HG03460 (cell line): ENCODE measurements at regions not wholly inside any gene's neighbourhood (a gene's known extent, or its start where the extent isn't known, plus 50 kb on each side); places are given as distances from the start of the nearest gene placed in this dataset.
"Not testable (repeated sequence)": the region's sequence is repeated elsewhere in the genome, so short reads cannot be mapped to it uniquely, and the experiment has no call there.

Experiments
- ATAC-seq: cut with Tn5 transposase; IDR thresholded peaks from one replicate; pipeline ENCODE4 v1.9.1; 2021; ENCODE audit not compliant: unreplicated experiment

- no peak for ATAC-seq
These were observed 339.0 kb downstream of the PTPRU start for GRCh38 chr1:29575277-29575676.

GRCh38 chr1:29574871-29575270 is 338.5 kb downstream of the PTPRU start:
- no peak for ATAC-seq

- ATAC-seq = no peak
These were observed 333.8 kb downstream of the PTPRU start for GRCh38 chr1:29569971-29570634.

GRCh38 chr1:29567257-29567656 is 330.9 kb downstream of the PTPRU start:
- no peak for ATAC-seq

GRCh38 chr1:29565490-29565889 is 329.2 kb downstream of the PTPRU start:
- ATAC-seq = no peak

- no peak for ATAC-seq
These were observed 327.2 kb downstream of the PTPRU start for GRCh38 chr1:29563571-29563970.

- no peak for ATAC-seq
These were observed 326.8 kb downstream of the PTPRU start for GRCh38 chr1:29563092-29563491.

GRCh38 chr1:29559056-29559455 is 322.7 kb downstream of the PTPRU start:
- no peak for ATAC-seq

GRCh38 chr1:29557701-29558600 is 321.6 kb downstream of the PTPRU start:
- ATAC-seq = no peak

- ATAC-seq = no peak
These were observed 320.7 kb downstream of the PTPRU start for GRCh38 chr1:29557066-29557465.

GRCh38 chr1:29556657-29557056 is 320.3 kb downstream of the PTPRU start:
- ATAC-seq = no peak

GRCh38 chr1:29555043-29555620 is 318.8 kb downstream of the PTPRU start:
- no peak for ATAC-seq

- no peak for ATAC-seq
These were observed 318.0 kb downstream of the PTPRU start for GRCh38 chr1:29554208-29554778.

GRCh38 chr1:29551123-29551936 is 315.0 kb downstream of the PTPRU start:
- ATAC-seq = no peak

GRCh38 chr1:29550119-29550841 is 314.0 kb downstream of the PTPRU start:
- ATAC-seq = no peak

- not testable (repeated sequence) for ATAC-seq
These were observed 313.4 kb downstream of the PTPRU start for GRCh38 chr1:29549728-29550118.

- no peak for ATAC-seq
These were observed 312.7 kb downstream of the PTPRU start for GRCh38 chr1:29549001-29549400.

GRCh38 chr1:29548091-29548490 is 311.8 kb downstream of the PTPRU start:
- no peak for ATAC-seq

GRCh38 chr1:29547300-29547699 is 311.0 kb downstream of the PTPRU start:
- ATAC-seq = no peak

- ATAC-seq = no peak
These were observed 310.2 kb downstream of the PTPRU start for GRCh38 chr1:29546496-29546895.
